DMS53 (cell line): ENCODE measurements at regions not wholly inside any gene's neighbourhood (a gene's known extent, or its start where the extent isn't known, plus 50 kb on each side); places are given as distances from the start of the nearest gene placed in this dataset.
"Not testable (repeated sequence)": the region's sequence is repeated elsewhere in the genome, so short reads cannot be mapped to it uniquely, and the experiment has no call there.

Source experiments
- DNase-seq: peaks from one replicate; lab custom pipeline; 2025; lab: John Stamatoyannopoulos, UW

DNA sequence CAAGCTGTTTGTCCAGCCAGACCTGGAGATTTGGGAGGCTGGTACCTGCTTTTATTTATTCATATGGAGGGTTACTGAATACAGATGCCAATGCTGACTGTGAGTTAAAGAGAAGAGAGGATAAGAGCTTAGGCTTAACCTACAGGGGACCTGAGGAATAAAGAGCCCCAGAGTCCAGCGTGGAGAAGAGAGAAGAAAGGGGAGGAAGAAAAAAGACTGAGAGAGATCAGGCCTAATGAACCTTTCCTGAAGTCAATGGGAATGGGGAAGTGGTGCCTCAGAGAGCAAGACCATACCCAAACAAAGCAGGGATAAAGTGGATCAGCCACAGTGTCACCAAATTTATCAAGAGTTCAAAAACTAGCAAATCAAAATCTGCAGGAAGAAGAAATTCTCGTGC lies 348.6 kb upstream of the KCNH7 start:
- no peak for DNase-seq

DNA sequence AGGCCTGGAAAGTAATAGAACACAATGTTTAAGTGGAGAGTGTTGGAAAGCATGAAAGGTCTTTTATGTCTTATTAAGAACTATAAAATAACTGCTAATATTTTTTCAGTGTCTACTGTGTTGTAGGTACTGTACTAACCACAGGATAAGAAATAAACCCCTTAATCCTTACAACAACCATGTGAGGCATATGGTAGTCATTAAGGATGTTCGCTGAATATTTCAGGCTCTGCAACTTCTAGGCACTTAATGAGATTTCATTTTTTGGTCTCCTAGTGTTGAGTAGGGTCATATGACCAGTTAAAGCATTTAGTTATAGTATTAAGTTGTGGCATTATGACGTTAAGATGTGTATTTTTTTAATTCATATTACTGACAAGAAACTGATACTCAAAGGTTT lies 346.6 kb upstream of the KCNH7 start:
- DNase-seq: no peak

DNA sequence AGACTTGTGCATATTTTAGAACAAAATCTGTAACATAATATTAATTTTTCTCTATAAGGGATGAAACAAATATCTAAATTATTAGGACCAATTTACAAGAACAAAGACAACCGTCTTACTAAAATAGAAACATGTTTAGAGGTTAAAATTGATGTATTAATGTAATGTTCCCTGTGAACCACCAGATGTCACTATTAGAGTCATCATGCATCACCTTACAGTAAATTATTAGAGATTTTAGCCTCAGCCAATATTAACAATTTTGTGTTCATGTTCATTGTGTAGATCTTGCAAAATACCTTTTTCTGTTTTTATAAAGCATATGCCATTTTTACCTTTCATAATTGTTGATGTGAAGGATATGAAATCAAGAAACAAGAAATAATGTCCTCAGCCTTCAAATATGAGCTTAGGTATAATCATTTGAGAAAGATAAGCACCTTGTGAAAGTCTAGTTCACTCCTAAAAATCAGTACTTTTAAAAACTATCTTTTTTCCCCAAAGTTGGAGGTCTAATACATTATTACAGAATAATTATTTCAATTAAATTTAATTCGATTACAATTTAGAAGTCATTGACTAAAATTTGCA lies 344.3 kb upstream of the KCNH7 start:
- DNase-seq: peak; percentile 61

DNA sequence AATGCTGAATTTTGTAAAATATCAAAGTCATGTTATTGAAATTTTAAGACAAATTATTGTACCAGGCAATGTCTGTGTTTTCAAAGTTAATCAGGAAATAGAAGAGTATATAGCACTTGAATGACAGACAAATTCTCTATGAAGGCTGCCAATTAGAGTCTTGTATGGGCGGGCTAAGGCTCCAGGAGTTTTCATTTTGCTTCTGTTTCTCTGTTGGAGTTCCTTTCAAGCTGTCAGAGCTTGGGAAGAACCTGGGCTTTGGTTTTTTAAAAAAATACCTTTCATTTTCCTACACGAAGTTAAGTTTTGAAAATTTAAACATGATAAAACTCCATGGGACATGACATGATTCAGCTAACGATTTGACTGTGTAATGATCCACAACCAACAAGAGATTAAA lies 339.0 kb upstream of the KCNH7 start:
- DNase-seq: no peak

DNA sequence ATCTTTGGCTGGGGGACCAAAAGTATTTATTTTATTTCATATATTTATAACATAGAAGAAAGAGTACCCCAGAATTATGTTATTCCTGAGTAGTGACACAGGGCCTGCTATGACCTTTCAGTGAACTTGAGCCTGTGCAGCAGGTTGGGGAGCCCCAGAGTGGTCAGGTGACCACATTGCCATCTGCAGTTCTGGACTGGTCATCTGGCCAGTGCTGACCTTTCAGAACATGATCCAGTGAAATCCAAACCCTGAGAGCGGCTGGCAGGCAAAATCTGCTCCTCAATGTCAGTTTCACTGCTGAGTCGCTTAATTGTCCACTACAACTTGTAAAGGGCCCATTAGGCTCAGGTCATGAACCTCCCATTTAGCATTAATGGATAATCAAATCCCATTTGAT lies 336.7 kb upstream of the KCNH7 start:
- no peak for DNase-seq

DNA sequence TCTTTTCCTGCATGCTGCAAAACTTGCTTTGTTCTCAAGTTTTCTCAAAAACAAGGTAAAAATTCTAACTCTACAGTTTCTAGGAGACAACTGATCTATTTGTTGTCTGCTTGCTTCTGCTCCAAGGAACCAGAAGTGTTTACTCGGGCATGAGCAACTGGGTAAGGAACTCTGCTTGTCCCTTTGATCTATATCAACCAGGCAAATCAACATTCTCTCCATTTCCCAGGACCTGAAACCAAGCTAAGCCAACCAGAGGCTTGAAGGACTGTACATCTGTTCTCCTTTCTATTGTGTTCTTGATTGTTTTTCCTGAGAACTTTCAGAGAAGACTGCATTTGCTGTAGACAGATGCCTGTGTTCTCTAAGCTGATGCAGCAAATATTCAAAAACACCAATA lies 335.0 kb upstream of the KCNH7 start:
- DNase-seq: peak; percentile 86

DNA sequence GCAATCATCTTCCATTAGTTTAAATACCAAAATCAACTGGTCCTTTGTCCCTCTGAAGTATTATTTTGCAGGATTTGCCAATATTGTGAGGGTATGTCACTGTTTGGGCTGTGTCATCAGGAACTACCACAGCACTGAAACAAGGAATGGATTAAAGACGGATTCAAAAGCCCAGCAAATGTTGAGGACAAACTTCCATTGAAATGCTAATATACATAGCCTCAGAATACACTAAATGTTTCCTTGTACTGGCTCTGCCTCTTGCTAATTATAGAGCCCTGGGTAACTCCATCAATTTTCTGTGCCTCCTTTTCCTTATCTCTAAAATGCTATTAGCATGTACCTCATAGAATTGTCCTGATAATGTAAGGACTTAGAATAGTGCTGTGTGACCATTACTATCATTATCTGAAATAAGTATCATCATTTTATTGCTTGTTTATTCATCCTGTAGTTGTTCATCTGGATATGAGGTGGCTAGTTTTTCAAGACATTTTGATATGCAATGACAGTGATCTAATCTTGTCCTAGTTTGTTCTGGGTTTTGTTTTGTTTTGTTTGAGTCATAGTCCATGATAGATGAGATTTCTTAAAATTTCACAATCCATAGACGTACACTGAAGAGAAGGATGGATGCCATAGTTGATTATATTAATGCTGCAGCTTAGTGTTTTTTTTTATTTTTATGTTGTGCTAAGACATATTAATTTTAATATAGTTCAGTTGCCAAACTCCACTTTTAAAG lies 333.4 kb upstream of the KCNH7 start:
- DNase-seq: peak; percentile 29

DNA sequence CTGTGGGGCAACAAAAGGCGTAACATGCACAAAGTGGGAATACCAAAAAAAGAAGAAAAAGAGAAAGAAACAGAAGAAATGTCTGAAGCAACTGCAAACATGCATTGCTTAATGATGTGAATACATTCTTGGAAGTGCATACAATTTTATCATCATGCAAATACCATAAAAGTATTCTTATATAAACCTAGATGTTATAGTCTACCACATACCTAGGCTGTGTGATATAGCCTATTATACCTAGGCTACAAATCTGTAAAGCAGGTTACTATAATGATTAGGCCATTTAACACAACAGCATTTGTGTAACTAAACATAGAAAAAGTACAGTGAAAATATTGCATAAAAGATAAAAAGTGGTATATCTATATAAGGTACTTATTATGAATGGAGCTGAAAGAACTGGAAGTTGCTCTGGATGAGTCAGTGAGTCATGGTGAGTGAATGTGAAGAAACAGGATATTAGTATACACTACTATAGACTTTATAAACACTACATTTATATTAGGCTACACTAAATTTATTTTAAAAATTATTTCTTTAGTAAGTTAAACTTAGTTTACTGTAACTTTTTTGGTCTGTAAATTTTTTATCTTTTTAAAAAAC lies 319.4 kb upstream of the KCNH7 start:
- peak; percentile 65 for DNase-seq

DNA sequence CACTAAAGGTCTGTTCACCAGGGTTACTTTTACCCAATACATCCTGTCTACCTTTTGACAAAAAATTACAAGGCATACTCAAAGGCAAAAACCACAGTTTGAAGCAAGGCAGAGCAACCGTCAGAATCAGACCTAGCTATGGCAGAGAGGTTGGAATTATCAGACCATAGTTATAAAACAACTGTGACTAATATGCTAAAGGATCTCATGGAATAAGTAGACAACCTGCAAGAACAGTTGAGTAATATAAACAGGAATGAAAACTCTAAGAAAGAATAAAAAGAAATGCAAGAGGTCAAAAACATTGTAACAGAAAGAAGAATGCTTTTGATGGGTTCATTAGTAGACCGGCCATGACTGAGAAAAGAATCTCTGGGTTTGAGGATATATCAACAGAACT lies 318.8 kb upstream of the KCNH7 start:
- no peak for DNase-seq

DNA sequence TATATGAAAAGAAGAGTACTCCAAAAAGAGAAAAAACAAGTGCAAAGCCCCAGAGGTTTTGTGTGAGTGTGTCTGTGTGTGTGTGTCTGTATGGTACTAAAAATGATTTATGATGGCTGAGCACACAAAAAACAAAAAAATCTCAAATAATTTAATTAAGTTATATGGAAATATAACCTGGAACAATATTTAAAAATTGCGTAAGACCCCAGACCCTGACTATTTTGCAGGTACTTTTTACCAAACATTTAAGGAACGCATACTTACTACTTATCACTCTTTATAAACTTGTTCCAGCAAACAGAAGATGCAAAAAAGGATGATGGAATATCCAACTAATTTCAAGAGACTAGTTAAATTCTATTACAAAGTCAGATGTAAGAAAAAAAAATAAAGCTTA lies 317.4 kb upstream of the KCNH7 start:
- no peak for DNase-seq

DNA sequence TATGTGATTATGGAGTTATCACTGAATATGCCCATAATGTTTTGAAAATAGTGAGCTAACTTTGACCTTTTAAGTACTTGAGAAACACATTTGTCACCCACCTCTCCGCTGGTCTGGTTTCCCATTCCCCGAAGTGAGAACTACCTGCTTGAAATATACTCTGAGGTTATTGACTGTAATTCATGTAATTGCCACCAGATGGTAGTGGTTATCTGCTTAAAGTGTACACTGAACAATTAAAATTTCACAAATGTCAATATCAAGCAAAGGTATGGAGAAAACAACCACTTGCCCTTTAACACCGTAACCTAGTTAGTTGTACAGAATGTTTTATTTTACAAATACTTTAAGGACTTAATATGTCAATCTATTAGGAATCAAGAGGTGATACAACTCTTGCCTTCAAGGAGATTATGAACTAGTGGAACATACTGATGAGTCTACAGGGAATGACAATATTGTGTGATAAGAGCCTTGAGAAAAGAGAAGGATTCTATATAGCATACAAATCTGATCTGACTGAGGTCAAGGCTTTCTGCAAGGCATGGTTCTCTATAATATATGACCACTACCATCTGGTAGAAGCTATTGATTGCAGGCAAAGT lies 316.8 kb upstream of the KCNH7 start:
- DNase-seq: peak; percentile 81

DNA sequence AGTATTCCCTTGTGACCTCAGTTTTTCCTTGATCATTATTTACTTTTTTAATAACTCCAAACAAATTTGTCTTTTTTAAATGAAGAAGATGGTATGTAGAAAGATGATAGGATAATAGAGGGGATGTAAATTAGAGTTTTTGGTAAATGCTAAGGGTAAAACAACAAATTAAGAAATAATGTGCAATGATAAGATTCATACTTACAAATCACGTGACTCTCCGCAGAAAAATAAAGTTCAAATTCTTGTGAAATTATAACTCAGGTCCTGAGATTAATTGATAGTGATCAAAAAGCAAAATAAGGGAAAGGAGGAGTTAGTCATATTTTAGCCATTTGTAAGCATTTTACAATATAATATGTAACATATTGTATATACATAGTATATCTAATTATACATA lies 304.1 kb upstream of the KCNH7 start:
- no peak for DNase-seq

DNA sequence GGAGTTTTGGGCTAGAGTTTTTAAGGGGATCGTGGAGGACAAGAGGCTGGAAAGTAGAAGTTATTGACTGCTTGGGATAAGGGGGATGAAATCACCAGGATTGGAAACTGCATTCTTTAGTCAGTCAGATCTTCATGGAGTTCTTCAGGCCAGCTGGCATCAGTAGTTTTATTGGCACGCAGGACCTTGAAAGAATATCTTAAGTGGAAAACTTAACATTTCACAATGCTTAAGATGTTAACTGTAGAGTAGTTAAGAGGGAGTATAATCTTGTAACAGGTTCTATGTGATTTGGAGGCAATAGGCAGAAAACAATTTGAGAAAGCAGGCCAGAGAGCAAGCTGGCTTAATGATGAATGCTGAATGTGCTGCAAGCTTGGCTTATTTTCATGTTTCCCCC lies 300.4 kb upstream of the KCNH7 start:
- no peak for DNase-seq

DNA sequence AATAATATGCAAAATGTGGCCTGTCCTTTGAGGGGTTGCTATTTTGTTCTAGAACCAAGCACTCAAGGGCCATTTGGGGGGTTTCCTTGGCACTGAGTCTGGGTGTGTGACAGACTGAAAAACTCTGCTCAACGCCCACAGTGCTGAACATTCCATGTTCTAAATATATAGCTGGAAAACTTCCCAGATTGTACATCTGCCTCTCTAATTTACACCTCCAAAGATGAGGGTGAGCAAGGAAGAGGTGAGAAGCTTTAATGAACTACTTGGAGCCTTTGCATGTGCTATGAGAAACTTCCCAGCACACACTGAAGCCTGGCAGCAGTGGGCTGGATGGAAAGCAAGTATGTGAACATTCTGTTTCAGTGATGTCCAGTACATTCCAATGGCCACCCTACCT lies 296.7 kb upstream of the KCNH7 start:
- DNase-seq: no peak

DNA sequence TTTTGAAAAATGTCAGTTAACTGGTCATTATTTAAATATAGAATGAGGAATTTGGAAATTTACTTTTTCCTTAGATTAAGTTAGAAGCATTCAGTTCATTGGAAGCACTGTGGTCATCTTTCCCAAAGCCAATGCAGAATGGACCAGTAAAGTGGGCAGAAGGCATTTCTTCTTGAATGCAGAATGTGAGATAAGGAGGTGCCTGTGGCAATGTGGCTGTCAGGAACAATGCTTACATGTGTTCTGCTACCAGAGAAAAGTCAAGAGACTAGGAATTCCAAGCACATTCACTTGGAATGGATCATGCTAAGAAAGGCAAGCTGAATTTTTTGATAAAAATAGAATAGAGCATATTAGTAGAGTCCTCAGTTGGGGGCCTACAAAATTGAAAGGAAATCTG lies 295.0 kb upstream of the KCNH7 start:
- no peak for DNase-seq

DNA sequence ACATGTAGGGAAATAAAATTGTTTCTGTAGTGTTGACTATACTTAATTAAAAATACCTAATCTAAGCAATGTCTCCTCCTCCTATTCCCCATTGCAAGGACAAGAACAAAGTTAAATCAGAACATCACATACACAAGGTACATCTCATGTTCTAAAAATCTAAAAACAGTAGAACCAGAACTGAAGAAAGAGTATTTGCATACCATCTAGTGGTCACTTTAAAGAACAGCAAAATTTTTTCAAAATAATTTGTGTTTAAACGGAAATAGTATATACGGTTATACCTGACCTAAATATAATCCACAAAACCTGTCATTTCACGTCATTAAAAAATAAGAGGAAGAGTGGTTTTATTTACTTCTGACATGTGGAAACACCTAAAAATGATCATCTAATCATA lies 294.3 kb upstream of the KCNH7 start:
- peak; percentile 75 for DNase-seq

DNA sequence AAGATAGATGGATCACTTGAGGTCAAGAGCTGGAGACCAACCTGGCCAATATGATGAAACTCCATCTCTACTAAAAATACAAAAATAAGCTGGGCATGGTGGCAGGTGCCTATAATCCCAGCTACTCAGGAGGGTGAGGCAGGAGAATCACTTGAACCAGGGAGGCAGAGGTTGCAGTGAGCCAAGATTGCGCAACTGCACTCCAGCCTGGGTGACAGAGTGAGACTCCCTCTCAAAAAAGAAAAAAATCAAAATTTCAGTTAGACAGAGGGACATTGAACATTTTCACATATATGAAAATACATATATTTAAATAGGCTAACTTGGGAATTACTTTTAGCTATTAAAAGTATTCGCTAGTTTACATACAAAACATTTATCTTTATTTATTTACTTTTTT lies 293.6 kb upstream of the KCNH7 start:
- not testable (repeated sequence) for DNase-seq

DNA sequence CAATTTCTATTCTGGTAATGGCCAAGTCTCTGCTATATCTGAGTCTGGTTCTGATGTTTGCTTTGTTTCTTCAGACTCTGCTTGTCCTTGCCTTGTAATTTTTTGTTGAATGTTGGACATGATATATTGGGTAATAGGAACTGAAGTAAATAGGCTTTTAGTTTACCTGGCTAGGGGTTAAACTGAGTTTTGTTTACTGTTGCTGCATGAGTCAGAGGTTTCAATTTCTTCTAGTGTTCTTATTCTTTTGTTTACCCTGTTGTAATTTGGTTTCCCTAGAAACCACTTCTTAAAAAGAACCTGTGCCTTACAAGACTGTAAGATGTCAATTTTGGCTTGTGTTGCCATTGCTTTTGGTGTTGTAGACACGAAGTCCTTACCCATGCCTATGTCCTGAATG lies 285.0 kb upstream of the KCNH7 start:
- peak; percentile 63 for DNase-seq

DNA sequence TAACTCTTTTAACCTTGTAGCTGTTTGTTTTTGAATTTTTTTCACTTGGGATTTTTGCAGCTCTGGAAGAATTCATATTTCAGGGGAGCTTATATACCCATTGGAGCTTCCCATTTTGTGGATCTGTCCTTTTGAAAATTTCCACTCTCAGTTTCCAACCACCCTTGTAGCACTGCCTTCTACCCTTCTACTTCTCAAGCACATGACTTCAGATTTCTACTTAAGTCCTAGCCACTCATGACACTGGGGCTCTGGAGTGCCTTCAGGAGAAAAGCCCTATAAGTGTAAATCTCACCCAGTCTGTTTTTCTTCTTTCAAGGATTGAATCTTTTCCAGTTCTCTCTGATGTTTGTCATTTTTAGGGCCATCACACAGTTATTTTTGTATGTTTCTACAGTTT lies 283.7 kb upstream of the KCNH7 start:
- no peak for DNase-seq

DNA sequence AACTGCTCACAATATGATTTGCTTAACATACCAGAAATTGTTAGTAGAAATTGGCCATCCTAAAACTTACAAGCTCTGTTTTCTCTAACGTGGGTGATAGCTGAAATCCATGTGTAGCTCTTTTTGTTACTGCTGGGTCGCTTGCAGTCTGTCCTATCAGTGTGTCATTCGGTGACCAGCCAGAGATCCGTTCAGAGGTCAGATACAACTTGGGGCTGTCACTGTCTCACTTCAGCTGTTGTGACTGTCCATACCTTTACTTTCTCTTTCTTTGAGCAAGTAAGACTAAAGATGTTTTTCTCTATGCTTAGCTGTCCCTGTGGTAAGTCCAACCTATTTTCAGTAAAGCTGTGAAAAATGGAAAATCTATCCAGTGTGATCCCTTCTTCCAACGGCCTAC lies 282.9 kb upstream of the KCNH7 start:
- DNase-seq: no peak

DNA sequence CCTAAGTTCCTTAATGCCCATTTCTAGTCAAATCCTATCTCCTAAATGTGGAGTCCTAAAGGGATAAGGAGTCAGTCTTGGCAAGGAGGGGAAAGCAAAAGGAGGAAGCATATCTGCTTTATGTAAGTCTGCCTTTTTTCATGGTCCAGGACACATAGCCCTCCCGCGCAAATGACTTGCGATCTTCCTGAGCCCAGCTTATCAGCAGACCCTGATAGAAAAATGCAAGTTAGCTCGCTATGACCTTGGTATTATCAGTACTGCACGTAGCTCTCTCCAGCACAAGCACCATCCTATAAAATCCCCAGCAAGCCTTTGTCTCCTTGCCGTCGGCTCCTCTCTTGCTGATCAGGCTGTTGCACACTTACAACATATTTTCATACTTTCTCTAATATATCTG lies 281.4 kb upstream of the KCNH7 start:
- no peak for DNase-seq

DNA sequence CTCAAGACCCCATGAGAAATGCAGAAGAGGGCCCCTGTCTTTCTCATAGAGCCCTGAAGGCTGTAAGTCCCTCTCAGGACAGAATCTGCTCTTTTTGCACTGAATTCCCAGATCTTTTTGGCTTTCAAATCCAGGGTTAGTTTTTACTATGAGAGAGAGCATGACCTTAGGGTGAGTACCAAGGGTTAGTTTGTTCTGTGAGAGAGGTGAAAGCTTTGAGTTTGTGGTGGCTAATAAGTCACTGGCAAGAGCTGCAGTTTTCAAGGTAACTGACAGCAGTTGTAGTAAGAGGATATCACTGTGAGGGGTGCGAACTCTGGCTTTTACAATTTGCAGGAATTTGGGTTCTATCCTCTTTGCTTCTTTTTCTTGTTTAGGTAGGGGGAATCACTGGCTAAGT lies 248.4 kb upstream of the KCNH7 start:
- DNase-seq: no peak

DNA sequence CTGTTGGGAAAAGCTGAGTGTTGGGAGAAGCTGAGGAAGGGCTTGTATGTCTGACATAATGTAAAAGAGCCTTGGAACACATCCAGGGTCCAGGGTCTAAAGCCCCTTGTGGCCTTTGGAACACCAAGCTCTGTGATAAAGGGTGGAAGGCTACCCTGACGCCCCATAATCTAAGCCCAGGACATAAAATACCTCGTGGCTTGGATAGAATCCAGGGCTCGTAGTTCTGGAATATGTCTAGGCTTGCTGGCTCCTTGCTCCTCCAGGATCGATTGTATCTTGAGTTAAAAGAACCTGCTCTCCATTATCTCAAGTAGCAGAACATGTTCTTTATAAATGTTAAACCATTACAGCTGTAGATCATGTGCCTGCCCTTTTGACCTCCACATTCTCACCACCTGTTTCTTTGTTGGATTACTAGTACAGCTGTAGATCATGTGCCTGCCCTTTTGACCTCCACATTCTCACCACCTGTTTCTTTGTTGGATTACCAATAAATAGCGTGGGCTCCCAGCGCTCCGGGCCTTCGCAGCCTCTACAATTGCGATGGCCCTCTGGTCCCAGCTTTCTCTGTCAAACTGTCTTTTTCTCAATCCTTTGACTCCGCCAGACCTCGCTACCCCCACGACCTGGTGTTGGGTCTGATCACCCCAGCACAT lies 246.9 kb upstream of the KCNH7 start:
- peak; percentile 27 for DNase-seq
